HepG2 (cell line): ENCODE measurements at regions not wholly inside any gene's neighbourhood (a gene's known extent, or its start where the extent isn't known, plus 50 kb on each side); places are given as distances from the start of the nearest gene placed in this dataset.

Source experiments
- POLR2A ChIP-seq, 2 experiments: IDR thresholded peaks; 2 replicates each; pipeline ENCODE4 v1.6.1; 2011; ENCODE audit warnings: low read depth in 2 of 2, low read length in 2 of 2, mild to moderate bottlenecking in 1 of 2, moderate library complexity in 1 of 2; ENCODE audit not compliant: insufficient read depth in 1 of 2
- YY1 ChIP-seq: IDR thresholded peaks from 2 replicates; pipeline ENCODE4 v1.6.1; 2011; ENCODE audit warnings: low read length, low read depth, moderate library complexity, mild to moderate bottlenecking; ENCODE audit not compliant: insufficient read depth, insufficient replicate concordance
- TF ChIP-seq, protein P1 (sequence below): sonication (generic); formaldehyde crosslinking; IDR thresholded peaks from 2 replicates; pipeline ENCODE4 v1.8.1; 2022; ENCODE audit warnings: low read depth, mild to moderate bottlenecking, missing genetic modification reagents

DNA sequence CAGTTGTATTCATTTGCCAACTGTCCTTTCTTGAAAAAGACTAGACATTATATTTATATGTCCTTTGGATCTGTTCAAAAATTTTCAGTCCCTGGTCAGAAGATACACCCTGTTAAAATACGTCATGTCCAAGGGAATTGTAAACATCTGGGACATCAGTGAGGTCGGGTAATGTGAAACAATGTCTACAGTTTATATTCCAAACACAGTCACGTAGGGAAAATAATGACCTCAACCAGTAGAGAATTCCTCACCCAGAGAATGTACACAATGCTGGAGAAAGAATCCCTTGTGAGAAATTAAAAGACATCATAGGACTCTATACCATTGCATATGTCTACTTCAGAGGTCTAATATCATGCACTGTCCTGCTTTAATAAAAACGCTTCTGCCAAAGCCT, 888.0 kb upstream of the CHAC2 start:
- TF ChIP-seq YY1: no peak
- no peak for TF ChIP-seq POLR2A (IDR thresholded peaks at IDR 0.05; ENCODE audit: insufficient read depth in 1 of 2, low read depth in 2 of 2, low read length in 2 of 2)
- TF ChIP-seq, protein P1, sequence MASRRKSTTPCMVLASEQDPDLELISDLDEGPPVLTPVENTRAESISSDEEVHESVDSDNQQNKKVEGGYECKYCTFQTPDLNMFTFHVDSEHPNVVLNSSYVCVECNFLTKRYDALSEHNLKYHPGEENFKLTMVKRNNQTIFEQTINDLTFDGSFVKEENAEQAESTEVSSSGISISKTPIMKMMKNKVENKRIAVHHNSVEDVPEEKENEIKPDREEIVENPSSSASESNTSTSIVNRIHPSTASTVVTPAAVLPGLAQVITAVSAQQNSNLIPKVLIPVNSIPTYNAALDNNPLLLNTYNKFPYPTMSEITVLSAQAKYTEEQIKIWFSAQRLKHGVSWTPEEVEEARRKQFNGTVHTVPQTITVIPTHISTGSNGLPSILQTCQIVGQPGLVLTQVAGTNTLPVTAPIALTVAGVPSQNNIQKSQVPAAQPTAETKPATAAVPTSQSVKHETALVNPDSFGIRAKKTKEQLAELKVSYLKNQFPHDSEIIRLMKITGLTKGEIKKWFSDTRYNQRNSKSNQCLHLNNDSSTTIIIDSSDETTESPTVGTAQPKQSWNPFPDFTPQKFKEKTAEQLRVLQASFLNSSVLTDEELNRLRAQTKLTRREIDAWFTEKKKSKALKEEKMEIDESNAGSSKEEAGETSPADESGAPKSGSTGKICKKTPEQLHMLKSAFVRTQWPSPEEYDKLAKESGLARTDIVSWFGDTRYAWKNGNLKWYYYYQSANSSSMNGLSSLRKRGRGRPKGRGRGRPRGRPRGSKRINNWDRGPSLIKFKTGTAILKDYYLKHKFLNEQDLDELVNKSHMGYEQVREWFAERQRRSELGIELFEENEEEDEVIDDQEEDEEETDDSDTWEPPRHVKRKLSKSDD (CRISPR knock-in tag): no peak
